Activated CD4-positive, alpha-beta memory T cell treated with anti-CD3 and anti-CD28 coated beads for 36 hours (primary cell): ENCODE measurements at regions not wholly inside any gene's neighbourhood (a gene's known extent, or its start where the extent isn't known, plus 50 kb on each side); places are given as distances from the start of the nearest gene placed in this dataset.
"Not testable (repeated sequence)": the region's sequence is repeated elsewhere in the genome, so short reads cannot be mapped to it uniquely, and the experiment has no call there.

ENCODE experiments used
- CTCF ChIA-PET: fragments of 350-600 bp; sonication (Branson Sonifier 250); formaldehyde crosslinking; loops from one replicate; lab custom pipeline; 2021; ENCODE audit warnings: antibody characterized with exemption, inconsistent platforms; lab: Charles Lee
- POLR2A ChIA-PET: fragments of 350-600 bp; sonication (Branson Sonifier 250); formaldehyde crosslinking; loops from one replicate; lab custom pipeline; 2021; ENCODE audit warnings: antibody characterized with exemption; lab: Charles Lee
- DNase-seq: peaks from one replicate; pipeline ENCODE4 v3.0.0-alpha.2; 2020
- H3K27ac Mint-ChIP-seq: one replicate; pipeline ENCODE4 v1.8.0; 2021; ENCODE audit warnings: mixed read lengths
- H3K27me3 Mint-ChIP-seq: one replicate; pipeline ENCODE4 v1.8.0; 2021; ENCODE audit warnings: mixed read lengths
- H3K36me3 Mint-ChIP-seq: one replicate; pipeline ENCODE4 v1.8.0; 2021; ENCODE audit warnings: mixed read lengths
- H3K4me1 Mint-ChIP-seq: one replicate; pipeline ENCODE4 v1.8.0; 2021; ENCODE audit warnings: low read depth, mixed read lengths
- H3K4me3 Mint-ChIP-seq: one replicate; pipeline ENCODE4 v1.8.0; 2021; ENCODE audit warnings: mild to moderate bottlenecking, mixed read lengths
- H3K9me3 Mint-ChIP-seq: one replicate; pipeline ENCODE4 v1.8.0; 2021; ENCODE audit warnings: mixed read lengths
- intact Hi-C: fragments of 100-400 bp; cut with micrococcal nuclease; formaldehyde crosslinking; loops from one replicate; pipeline ENCODE4 v1.15.1; 2023

DNA sequence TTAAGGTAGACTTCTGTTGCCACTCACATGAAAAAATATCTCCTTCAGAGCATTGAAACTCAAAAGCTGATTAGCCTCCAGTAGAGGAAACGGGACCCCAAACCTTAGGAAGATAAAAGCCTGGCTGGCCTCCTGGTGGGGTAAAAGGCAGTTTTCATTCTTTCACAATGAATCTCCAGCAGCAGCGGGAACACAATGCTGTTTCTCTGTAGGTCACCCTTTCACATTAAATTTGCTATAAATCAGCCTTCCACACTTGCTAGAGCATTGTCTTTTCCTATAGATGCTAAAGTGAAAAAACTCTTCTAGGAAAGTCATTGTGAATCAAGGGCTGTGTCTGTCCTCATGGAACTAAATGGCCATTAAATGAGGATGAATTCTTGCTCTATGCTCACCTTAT lies 207.3 kb upstream of the MAGEB2 start:
- H3K27me3 Mint-ChIP-seq: no peaks in the 10 kb centered on the region
- H3K36me3 Mint-ChIP-seq: no peaks in the 10 kb centered on the region
- intact Hi-C loops: no loop called here
- no peak for DNase-seq
- no peaks in the 10 kb centered on the region for H3K9me3 Mint-ChIP-seq
- POLR2A ChIA-PET: no interaction called here
- CTCF ChIA-PET: interaction anchor here (0.6 kb wide), 1 partner anchor 13 kb away, joined by 3 read pairs; no protein-coding TSS in a partner anchor
- no peaks in the 10 kb centered on the region for H3K4me1 Mint-ChIP-seq
- no peak overlapping the region for H3K4me3 Mint-ChIP-seq
- no peak overlapping the region for H3K27ac Mint-ChIP-seq

DNA sequence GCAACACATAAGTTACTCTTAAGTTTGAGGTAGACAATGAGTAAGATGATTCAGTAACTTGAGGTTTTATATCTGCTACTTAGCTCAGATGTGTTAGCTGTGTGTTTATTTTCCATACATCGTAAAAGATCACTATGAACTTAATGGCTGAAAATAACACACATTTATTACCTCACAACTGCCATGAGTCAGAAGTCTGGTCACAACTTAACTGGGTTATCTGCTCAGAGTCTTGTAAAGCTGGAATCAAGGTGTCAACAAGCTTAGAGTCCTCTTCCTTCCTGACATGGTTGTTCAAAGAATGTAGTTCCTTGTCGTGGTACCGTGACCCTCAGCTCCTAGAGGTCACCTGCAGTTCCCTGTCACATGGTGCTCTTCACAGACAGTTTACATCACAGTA lies 204.9 kb upstream of the MAGEB2 start:
- POLR2A ChIA-PET: no interaction called here
- H3K27ac Mint-ChIP-seq: no peak overlapping the region
- no peak overlapping the region for H3K4me3 Mint-ChIP-seq
- intact Hi-C loops: no loop called here
- H3K4me1 Mint-ChIP-seq: no peaks in the 10 kb centered on the region
- CTCF ChIA-PET: no interaction called here
- H3K27me3 Mint-ChIP-seq: no peaks in the 10 kb centered on the region
- H3K9me3 Mint-ChIP-seq: no peaks in the 10 kb centered on the region
- no peaks in the 10 kb centered on the region for H3K36me3 Mint-ChIP-seq
- DNase-seq: no peak

DNA sequence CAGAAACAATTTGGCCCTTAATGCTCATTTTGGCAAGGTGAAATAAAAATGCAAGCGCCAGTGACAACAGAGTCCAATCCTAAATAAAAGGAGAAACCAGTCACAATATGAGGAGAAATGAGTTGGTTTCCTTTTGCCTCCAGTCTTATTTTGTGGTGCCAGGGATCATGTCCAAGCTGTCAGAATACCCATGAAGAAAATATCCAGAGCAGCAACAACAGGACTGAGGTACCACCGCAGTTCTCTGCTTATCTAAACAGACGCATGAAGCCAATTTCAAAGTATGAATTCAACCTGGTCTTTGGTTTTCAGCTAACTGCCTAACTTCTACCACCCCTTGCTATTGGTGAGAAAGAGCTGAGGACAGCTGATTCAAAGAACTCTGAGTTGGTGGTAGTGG lies 199.9 kb upstream of the MAGEB2 start:
- no peak overlapping the region for H3K4me3 Mint-ChIP-seq
- no peaks in the 10 kb centered on the region for H3K27me3 Mint-ChIP-seq
- no peaks in the 10 kb centered on the region for H3K36me3 Mint-ChIP-seq
- H3K4me1 Mint-ChIP-seq: no peaks in the 10 kb centered on the region
- CTCF ChIA-PET: no interaction called here
- no peak overlapping the region for H3K27ac Mint-ChIP-seq
- no peak for DNase-seq
- H3K9me3 Mint-ChIP-seq: no peaks in the 10 kb centered on the region
- intact Hi-C loops: no loop called here
- POLR2A ChIA-PET: no interaction called here

DNA sequence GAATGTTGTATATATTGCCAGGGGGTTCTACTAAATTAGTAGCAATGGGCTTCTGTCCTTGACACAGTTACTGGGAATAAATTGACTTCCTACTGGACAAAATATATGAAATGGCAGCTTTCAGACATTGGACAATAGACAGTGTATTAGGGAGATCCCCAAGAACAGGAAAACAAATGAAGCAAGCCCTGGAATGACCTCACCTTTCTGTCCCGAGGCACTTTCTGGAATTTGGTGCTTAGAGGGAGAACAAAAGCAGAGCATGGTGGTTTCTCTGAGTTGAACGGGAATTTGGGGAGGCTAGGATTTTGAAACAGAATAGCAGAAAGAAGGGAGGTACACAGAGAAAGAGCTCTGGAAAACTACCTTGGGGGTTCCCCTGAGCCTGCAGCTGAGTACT lies 187.7 kb upstream of the MAGEB2 start:
- Mint-ChIP-seq H3K4me1 (no peaks in the 10 kb centered on the region), H3K27ac (no peak overlapping the region), H3K27me3 (no peaks in the 10 kb centered on the region), H3K4me3 (no peak overlapping the region), H3K36me3 (no peaks in the 10 kb centered on the region), H3K9me3 (no peaks in the 10 kb centered on the region)
- ChIA-PET POLR2A (no interaction called here), CTCF (no interaction called here)
- no peak for DNase-seq
- intact Hi-C loops: no loop called here

DNA sequence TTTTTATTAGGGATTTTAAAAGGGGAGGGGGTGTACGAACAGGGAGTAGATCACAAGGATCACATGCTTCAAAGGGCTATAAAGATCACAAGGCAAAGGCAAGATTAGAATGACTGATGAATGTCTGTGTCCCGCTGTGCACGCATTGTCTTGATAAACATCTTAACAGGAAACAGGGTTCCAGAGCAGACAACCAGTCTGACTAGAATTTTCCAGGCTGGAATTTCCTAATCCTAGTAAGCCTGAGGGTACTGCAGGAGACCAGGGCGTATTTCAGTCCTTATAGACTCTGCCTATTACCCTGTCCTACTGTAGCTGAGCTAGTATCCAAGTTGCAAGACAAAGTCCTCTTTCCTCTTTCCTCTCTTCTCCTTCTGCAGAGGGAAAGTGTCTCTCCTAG lies 179.0 kb upstream of the MAGEB2 start:
- DNase-seq, intact Hi-C loops, H3K9me3 Mint-ChIP-seq, H3K4me1 Mint-ChIP-seq, H3K36me3 Mint-ChIP-seq, H3K27me3 Mint-ChIP-seq, CTCF ChIA-PET, H3K27ac Mint-ChIP-seq, POLR2A ChIA-PET, H3K4me3 Mint-ChIP-seq: not testable (repeated sequence)

DNA sequence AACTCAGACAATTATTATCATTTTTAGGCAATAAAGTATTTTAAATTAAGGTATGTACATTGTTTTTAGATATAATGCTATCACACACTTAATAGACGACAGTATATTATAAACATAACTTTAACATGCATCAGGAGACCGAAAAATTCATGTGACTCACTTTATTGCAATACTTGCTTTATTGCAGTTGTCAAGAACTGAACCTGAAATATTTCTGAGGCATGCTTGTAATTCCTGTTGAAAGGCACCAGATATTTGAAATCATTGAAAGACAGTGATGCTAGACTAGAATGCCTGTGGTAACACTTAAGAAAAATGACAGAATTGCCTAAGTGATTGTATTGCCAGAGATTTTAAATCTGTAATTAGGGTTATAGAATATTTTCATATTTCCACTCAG lies 175.6 kb upstream of the MAGEB2 start:
- Mint-ChIP-seq H3K4me3 (no peak overlapping the region), H3K36me3 (no peaks in the 10 kb centered on the region), H3K27ac (no peak overlapping the region), H3K4me1 (no peaks in the 10 kb centered on the region), H3K27me3 (no peaks in the 10 kb centered on the region), H3K9me3 (no peaks in the 10 kb centered on the region)
- intact Hi-C loops: no loop called here
- DNase-seq: no peak
- POLR2A ChIA-PET: no interaction called here
- CTCF ChIA-PET: no interaction called here

DNA sequence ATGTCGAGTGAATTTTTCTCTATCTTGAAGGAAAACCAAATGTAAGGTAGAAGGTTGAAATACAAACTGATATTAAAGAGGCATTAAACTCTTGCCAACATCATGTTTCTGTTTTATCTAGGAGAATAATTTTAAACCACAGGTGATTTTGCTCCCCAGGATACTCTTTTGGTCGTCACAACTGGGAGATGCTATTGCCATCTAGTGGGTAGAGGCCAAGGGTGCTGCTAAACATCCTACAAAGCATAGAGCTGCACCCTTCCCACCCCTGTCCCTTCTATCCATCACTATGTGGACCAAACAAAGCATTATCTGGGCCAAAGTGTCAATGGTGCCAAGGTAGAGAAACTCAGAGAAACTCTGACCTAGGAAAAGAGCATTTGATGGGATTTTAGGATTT lies 154.6 kb upstream of the MAGEB2 start:
- Mint-ChIP-seq H3K27me3 (no peaks in the 10 kb centered on the region), H3K27ac (no peak overlapping the region), H3K36me3 (no peaks in the 10 kb centered on the region), H3K9me3 (no peaks in the 10 kb centered on the region), H3K4me1 (no peaks in the 10 kb centered on the region), H3K4me3 (no peak overlapping the region)
- POLR2A ChIA-PET: no interaction called here
- CTCF ChIA-PET: no interaction called here
- intact Hi-C loops: no loop called here
- no peak for DNase-seq

DNA sequence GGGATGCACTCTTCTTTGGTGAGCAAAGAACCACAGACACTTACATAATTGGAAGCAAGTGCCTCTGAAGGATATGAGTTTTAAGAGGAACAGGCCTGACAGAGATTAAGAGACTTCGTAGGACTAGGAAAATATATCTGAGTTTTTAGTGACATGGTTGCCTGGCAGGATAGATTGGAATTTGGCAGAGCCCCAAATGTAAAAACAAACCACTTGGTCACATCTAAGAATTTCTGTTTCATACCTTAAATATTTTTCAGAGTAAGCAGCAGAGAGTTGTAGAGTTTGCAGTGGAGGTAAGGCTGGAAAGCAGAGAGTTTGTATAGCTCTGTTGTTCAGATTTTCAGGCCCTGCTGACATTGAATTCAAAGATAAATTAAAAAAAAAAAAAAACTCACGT lies 150.1 kb upstream of the MAGEB2 start:
- POLR2A ChIA-PET: no interaction called here
- H3K4me1 Mint-ChIP-seq: no peaks in the 10 kb centered on the region
- H3K4me3 Mint-ChIP-seq: no peak overlapping the region
- intact Hi-C loops: no loop called here
- no peaks in the 10 kb centered on the region for H3K36me3 Mint-ChIP-seq
- no peaks in the 10 kb centered on the region for H3K27me3 Mint-ChIP-seq
- CTCF ChIA-PET: no interaction called here
- H3K9me3 Mint-ChIP-seq: no peaks in the 10 kb centered on the region
- H3K27ac Mint-ChIP-seq: no peak overlapping the region
- DNase-seq: no peak

DNA sequence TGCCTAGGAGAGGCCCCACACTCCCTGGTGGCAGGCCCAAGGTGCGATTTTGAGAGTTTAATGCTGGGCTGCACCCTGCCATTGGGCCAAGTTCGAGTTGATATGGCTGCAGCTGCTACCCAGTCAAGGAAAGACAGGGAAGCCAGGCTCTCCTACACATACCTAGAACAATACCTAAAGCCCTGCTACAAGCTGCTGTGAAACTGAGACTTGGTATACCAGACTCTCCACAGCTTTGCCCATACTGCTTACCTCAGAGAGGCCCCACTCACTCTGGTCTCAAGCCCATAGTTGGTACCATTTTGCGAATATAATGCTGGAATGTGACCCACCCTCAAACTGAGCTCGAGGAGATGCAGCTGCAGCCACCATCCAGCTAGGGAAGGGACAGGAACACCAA lies 147.7 kb upstream of the MAGEB2 start:
- Mint-ChIP-seq H3K27me3 (no peaks in the 10 kb centered on the region), H3K9me3 (no peaks in the 10 kb centered on the region), H3K4me3 (no peak overlapping the region), H3K36me3 (no peaks in the 10 kb centered on the region), H3K27ac (no peak overlapping the region), H3K4me1 (no peaks in the 10 kb centered on the region)
- intact Hi-C loops: no loop called here
- POLR2A ChIA-PET: no interaction called here
- CTCF ChIA-PET: no interaction called here
- no peak for DNase-seq

DNA sequence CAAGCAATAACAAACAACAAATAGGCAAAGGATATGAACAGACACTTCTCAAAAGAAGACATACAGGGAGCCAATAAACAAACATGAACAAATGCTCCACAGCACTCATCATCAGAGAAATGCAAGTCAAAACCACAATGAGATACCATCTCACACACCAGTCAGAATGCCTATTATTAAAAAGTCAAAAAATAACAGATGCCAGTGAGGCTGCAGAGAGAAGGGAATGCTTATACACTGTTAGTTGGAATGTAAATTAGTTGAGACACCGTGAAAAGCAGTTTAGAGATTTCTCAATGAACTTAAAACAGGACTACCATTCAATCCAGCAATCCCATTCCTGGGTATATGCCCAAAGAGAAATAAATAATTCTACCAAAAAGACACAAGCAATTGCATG lies 129.8 kb upstream of the MAGEB2 start:
- intact Hi-C loops: no loop called here
- H3K27ac Mint-ChIP-seq: no peak overlapping the region
- POLR2A ChIA-PET: no interaction called here
- DNase-seq: no peak
- peaks cover 2% of the 10 kb centered on the region for H3K9me3 Mint-ChIP-seq
- H3K27me3 Mint-ChIP-seq: no peaks in the 10 kb centered on the region
- no peaks in the 10 kb centered on the region for H3K36me3 Mint-ChIP-seq
- CTCF ChIA-PET: no interaction called here
- no peaks in the 10 kb centered on the region for H3K4me1 Mint-ChIP-seq
- H3K4me3 Mint-ChIP-seq: no peak overlapping the region

DNA sequence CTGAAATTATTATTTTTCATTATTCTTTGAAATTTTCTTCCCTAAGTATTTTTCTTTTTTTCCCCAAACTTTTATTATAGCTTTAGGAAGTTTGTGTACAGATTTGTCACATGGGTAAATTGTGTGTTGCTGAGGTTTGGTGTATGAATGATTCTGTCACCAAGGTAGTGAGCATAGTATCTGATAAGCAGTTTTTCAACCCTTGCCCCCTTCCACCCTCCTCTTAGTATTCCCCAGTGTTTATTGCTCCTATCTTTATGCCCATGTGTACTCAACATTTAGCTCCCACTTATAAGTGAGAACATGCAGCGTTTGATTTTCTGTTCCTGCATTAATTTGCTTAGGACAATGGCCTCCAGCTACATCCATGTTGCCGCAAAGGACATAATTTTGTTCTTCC lies 103.9 kb upstream of the MAGEB2 start:
- intact Hi-C loops: no loop called here
- Mint-ChIP-seq H3K36me3 (no peaks in the 10 kb centered on the region), H3K27me3 (no peaks in the 10 kb centered on the region)

DNA sequence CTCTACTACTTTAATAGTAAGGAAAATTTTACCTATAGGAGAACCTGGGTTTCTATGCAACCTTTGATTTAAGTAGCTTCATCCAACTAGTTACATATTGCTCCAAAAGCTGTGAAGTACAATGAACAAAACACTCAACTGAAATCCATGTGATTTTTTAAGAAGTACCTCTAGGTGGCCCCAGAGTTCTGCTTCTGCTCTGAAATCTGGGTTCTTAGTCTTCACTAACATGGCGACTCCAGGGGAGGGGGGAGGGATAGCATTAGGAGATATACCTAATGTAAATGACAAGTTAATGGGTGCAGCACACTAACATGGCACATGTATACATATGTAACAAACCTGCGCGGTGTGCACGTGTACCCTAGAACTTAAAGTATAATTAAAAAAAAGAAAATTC lies 73.4 kb upstream of the MAGEB2 start:
- no peak for DNase-seq
- Mint-ChIP-seq H3K9me3 (no peaks in the 10 kb centered on the region), H3K36me3 (no peaks in the 10 kb centered on the region), H3K27ac (no peak overlapping the region), H3K27me3 (no peaks in the 10 kb centered on the region), H3K4me1 (no peaks in the 10 kb centered on the region), H3K4me3 (no peak overlapping the region)
- ChIA-PET CTCF (interaction anchor here (0.7 to 1.5 kb wide), 3 partner anchors 174 to 1550 kb away, joined by 3 to 4 read pairs (median 3); no protein-coding TSS in a partner anchor), POLR2A (no interaction called here)
- intact Hi-C loops: loop anchor here (5.0 kb wide), 1 partner anchor 360 kb away; no protein-coding TSS in a partner anchor

More for the DNA sequence above, 103.9 kb upstream of the MAGEB2 start:
- H3K4me3 Mint-ChIP-seq: no peak overlapping the region
- no peak for DNase-seq
- H3K27ac Mint-ChIP-seq: no peak overlapping the region
- no peaks in the 10 kb centered on the region for H3K9me3 Mint-ChIP-seq
- no peaks in the 10 kb centered on the region for H3K4me1 Mint-ChIP-seq
- CTCF ChIA-PET: no interaction called here
- POLR2A ChIA-PET: no interaction called here

DNA sequence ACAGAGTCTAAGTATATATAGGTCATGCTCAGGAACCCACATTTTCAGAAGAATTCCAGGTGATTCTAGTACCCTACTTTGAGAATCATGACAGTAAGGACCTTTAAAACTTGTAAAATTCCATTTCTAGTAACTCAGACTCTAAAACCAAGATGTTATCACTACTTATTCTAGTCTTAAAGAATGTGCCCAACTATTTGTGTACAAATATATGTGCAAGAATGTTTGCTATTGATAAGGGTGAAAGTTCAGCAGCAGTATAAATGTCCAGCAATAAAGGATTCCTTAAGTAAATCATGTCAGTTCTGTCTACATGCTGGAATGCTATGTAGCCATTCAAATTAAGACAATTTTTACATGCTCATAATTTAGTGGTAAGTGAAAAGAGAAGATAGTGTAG lies 71.1 kb upstream of the MAGEB2 start:
- intact Hi-C loops: loop anchor here (5.0 kb wide), 1 partner anchor 358 kb away; no protein-coding TSS in a partner anchor
- POLR2A ChIA-PET: no interaction called here

More for the DNA sequence above, 71.1 kb upstream of the MAGEB2 start:
- no peak for DNase-seq
- Mint-ChIP-seq H3K27ac (no peak overlapping the region), H3K36me3 (no peaks in the 10 kb centered on the region), H3K9me3 (no peaks in the 10 kb centered on the region), H3K4me3 (no peak overlapping the region), H3K4me1 (no peaks in the 10 kb centered on the region), H3K27me3 (no peaks in the 10 kb centered on the region)
- CTCF ChIA-PET: no interaction called here
